Prostate gland (tissue), 2 donors: ENCODE measurements at regions not wholly inside any gene's neighbourhood (a gene's known extent, or its start where the extent isn't known, plus 50 kb on each side); places are given as distances from the start of the nearest gene placed in this dataset.
"Not testable (repeated sequence)": the region's sequence is repeated elsewhere in the genome, so short reads cannot be mapped to it uniquely, and the experiment has no call there.

ENCODE experiments used
- CTCF ChIP-seq, 4 experiments: fragments of 200-600 bp in 2 of 4; fragments of 450-650 bp in 2 of 4; sonication (generic) in 2 of 4; IDR thresholded peaks; 1 replicate in 3 of 4; 2 replicates in 1 of 4; pipeline ENCODE4 v1.5.1; 2016 to 2019; ENCODE audit warnings: antibody characterized with exemption in 4 of 4, mild to moderate bottlenecking in 2 of 4, moderate library complexity in 2 of 4
- POLR2A ChIP-seq: fragments of 450-650 bp; IDR thresholded peaks from one replicate; pipeline ENCODE4 v1.6.1; 2016; ENCODE audit warnings: antibody characterized with exemption, mild to moderate bottlenecking
- POLR2AphosphoS5 ChIP-seq: sonication (generic); formaldehyde crosslinking; IDR thresholded peaks from one replicate; pipeline ENCODE4 v1.6.1; 2017; ENCODE audit warnings: antibody characterized with exemption

GRCh38 chr2:53112408-53112807 is 655.2 kb upstream of the CHAC2 start:
- TF ChIP-seq POLR2A; CTCF (IDR thresholded peaks at IDR 0.05); POLR2AphosphoS5: not testable (repeated sequence)
